ENCODE measurements at regions not wholly inside any gene's neighbourhood (a gene's known extent, or its start where the extent isn't known, plus 50 kb on each side); places are given as distances from the start of the nearest gene placed in this dataset.
"Not testable (repeated sequence)": the region's sequence is repeated elsewhere in the genome, so short reads cannot be mapped to it uniquely, and the experiment has no call there.

DNA sequence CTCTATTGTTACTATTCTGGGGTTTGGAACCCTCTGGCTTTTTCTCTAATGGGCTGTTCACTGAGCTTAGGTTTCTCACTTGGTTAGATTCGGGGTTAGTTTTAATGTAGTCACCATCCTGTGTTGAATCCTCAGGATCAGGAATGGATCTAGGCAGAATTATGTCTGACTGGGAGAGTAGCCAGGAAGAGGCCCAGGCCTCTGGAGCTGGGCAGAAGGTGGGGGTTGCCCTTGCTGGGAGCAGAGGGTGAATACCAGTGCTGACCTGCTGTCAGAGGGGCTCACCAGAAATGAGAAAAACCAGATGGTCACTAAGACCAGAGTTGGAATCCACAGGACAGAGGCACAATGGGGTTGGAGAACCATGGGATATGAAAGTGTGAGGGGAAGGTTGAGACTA lies 126.6 kb upstream of the SLC4A4 start:
- no peak for DNase-seq

DNA sequence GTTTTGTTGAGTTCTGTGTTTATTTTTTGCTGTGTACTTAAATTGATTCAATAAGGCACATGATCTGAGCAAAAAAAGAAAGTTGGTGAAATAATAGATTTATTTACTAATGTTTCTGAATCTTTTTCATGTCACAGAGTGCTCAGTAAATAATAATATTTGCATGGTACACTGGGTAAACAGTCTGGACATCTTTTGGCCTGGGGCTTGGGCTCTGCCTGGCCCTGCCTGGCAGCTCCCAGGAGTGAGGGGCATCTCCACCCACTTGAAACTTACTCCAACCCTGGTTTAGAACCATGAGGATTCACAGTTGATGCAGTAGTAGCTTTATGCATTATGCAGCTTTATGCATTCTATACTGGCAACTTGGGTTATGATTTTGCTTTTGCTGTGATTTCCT lies 124.2 kb upstream of the SLC4A4 start:
- DNase-seq, result no peak

GRCh38 chr4:71216316-71216959 lies 122.4 kb upstream of the SLC4A4 start:
- no peak for DNase-seq

DNA sequence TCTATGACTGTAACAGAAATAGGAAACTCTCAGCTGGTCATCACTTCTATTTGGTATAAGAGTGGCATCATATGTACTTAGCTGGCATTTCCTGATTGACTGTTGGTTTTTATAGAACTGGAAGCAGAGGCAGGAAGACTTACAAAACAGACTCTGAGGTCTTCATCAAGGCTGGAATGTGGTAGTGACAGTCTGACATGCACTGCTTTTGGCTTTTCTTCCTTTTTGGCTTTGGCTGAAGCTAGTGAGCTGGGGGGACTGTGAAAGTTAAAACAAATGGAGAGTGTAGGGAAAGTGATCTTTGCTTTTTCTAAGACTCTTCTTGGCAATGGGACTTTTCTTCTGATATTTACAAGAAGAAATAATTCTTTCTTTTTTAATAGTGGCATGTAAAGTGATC lies 121.1 kb upstream of the SLC4A4 start:
- DNase-seq, result no peak

DNA sequence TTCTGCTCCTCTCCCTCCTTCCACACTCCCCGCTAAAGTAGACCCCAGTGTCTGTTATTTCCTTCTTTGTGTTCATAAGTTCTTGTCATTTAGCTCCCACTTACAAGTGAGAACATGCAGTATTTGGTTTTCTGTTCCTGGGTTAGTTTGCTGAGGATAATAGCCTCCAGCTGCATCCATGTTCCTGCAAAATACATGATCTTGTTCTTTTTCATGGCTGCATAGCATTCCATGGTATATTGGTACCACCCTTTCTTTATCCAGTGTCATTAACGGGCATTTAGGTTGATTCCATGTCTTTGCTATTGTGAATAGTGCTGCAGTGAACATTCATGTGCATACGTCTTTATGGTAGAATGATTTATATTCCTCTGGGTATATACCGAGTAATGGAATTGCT lies 118.0 kb upstream of the SLC4A4 start:
- DNase-seq, result not testable (repeated sequence)

DNA sequence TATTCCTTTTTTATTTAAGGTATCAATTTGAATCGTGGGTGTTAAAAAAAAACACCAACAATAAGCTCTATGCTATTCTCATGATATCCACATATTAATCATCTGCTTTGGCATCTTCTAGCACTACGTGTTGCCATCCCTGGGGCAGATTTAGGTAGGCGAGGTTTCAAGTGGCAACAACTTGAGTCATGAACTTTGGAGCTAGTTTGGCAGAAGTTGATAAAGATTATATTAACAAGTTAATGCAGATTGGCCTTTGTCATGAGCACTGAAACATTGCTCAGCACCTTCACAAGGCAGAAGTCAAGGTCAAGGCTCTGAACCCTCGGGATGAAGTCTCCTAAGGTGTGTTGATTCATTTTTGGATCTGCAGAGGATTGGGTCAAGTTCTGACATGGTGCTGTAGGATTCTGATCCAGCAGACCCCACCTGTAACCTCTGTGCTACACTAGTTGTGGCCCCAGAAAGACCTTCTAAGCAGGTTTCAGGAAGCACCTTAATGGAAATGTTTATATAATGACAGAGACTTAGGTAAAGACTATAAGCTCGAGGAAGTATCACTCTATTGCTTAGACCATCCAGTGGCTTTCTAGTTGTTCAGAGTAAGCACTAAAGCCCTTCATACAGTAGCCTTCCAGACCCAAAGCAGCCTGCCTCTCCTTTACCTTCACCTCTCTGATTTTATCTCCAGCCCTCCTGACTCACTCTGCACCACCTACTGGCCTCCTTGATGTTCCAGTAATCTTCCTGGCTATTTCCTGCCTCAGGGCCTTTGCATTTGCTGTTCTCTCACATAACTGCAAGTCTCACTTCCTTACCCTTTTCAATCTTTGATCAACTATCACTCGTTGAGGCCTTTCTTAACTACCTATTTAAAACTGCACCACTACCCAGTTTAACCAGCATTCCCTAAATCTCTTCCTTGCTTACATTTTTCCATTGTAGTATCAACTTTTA lies 117.0 kb upstream of the SLC4A4 start:
- DNase-seq, result no peak

DNA sequence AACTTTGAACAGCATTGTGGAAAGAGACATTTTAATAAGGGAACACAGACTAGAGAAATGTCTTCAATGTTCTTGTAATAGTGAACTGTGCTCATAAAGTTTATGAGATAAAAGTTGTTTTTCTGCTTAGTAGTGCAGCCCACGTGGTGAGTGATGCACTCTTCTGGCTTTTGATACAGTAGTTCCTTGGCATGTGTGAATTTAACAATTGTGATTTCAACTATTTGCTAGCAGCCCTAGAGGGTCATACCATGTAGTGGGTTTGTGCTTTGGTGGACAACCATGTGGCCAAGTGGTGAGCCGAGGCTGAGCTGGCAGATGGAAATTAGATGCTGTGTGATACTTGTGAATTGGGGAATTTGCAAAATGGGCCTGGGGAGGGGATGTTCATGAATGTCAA lies 116.2 kb upstream of the SLC4A4 start:
- DNase-seq, result no peak

- DNase-seq, result no peak
Measured at GRCh38 chr4:71229477-71230270, 109.1 kb upstream of the SLC4A4 start.

DNA sequence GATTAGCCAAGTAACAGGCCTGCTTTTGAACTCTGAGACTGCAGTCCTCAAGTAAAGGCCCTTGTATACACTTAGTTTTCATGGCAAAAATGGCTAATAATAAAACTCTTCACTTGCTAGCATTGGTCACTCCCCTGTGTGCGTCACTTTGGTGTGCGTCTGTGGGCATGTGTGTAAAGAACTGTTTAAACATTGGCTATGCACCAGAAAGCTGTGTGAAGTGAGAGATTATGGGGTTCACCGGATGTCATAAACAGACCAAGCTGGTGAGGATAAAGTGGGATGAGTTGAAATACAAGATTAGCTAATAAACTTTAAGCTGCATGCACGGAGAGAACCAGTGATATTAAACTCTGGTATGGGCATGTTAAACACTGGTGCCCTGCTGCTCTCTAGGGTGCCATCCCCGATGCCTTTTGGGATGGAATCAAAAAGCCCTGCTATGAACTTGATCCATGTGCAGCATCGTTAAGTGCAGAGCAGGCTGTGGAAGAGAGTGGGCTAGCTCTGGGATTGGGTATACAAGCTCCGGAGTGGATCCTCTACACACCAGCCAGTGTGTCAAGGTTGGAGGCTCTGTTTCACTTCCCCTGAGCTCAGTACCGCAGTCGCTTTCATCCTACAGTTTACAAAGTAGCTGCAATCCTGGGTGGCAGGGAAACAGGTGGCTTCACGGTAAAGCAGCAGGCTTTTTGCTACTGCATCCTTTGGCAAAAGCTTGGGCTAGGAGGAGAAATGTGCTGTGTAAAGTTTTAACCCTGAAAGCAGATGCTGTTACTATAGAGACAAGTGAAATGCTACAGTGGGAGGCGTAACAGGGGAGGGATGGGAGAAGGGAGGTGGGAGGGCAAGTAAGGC lies 108.3 kb upstream of the SLC4A4 start:
- no peak for DNase-seq

DNA sequence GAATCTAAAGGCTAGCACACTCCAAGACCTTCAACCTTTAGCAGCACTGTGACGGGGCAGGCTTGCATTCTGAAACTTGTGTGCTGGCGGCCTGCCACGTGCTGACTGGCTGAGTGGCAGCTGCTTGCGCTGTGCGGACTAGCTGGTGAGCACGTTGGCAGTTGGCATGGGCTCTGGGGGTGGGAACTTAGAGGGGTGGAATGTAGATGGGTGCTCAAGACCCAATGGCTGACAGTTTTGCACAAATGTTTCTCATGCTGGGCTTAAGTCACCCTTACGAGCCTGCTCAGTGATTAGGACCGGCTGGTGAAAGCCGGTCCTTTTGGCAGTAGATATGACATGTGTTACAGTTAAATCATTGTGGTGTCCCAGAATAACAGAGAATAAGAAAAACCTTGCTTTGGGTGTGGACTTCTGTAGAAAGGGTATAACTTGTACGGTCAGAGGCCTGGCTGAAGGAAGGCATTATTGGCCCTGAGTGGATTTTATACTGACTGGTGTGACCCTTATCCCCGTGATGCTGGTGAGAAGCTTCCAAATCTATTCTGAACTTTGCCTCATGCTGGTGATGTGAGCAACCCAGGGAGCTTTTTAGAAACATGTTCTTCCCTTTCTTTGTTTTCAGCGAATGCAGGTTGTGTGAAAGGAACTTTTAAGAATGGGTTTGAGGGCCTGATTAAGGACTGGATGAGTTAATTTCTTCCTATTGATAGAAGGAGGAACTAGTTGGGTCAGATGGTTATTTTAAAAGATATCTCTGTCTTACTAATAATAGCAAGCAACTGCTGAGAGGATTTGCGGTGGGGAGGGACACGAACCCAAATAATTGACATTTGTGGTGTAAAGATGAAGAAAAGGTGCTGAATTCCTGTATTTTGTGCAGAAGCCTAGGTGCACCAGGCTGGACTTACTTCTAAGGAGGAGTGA lies 107.4 kb upstream of the SLC4A4 start:
- DNase-seq, result no peak

DNA sequence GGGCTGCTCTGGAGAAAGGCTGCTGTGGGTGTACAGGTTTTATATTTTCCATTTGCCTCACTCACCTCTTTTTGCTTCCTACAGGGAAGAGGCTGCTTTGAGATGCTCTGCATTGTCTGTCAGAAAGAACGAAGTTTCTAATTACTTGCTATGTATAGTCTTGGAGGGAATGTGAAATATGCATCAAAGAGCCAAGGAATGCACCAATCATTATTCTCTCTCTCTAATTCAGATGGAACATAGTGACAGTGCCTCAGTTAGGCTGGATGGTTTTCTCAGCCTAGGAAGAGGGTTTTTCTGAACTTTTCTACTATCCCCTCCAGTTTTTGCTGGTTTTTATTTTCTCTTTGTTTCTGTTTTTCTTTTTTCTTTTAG lies 106.8 kb upstream of the SLC4A4 start:
- no peak for DNase-seq

GRCh38 chr4:71232846-71233245 lies 106.0 kb upstream of the SLC4A4 start:
- DNase-seq, result no peak

GRCh38 chr4:71235311-71236201 lies 103.3 kb upstream of the SLC4A4 start:
- DNase-seq, result no peak

DNA sequence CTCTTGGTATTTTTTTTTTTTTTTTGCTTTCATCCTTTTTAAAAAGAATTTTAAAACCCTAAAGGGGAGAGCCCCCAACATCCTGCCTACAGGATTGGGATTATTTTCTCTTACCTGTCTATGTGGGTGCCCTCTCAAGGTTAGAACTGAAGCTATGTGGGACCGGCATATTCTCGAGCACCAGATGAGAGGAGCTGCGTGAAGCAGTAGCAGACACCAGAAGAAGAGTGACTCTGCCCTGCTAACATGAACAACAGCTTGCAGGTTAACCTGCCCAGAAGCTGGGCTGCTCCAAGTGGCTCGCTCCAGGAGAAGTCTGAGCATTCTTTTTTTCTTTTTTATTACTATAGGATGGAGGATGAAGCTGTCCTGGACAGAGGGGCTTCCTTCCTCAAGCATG lies 102.6 kb upstream of the SLC4A4 start:
- DNase-seq, result no peak

DNA sequence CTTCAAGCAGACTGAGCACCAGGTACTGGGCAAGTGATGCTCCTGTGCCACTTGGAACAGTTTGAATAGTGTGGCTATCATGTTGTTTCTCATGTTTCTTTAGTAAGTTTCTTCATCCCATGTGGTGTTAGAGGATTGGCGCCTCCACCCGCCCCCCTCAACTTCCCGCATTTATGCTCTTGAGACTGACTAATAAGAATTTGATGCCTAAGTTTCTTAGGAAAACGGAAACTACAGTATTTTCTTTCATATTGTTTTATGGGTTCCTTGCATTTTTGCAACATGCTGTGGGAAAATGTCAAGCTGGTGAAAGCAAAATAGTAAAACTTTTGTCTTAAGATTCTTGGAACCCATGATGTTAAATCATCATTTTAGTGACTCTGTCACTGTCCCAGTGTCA lies 101.2 kb upstream of the SLC4A4 start:
- no peak for DNase-seq

GRCh38 chr4:71239365-71239764 lies 99.5 kb upstream of the SLC4A4 start:
- DNase-seq, result no peak

DNA sequence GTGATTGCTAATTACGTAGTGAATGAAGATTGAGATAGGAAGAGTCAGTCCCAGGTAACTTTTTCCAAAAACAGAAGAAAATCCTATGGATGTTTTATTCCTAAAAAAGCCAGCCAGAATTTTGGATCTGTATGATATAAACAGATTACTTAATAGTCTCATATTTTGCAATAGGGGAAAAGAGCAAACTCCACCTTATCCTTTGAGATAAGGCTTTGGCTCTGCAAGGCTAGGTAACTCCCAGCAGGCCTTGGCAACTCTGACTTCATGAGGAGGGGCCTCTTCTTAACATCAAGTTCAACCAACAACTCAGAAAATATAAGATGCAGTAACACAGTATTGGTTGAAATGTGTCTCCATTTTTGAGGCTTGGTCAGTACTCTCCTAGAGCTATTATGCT lies 98.7 kb upstream of the SLC4A4 start:
- no peak for DNase-seq

- DNase-seq, result peak; percentile 71
Measured at GRCh38 chr4:71241501-71242288, 97.1 kb upstream of the SLC4A4 start.

- no peak for DNase-seq
Measured at GRCh38 chr4:71243091-71243833, 95.6 kb upstream of the SLC4A4 start.

Measured in NCI-H2029 (cell line).